ENCODE measurements at regions not wholly inside any gene's neighbourhood (a gene's known extent, or its start where the extent isn't known, plus 50 kb on each side); places are given as distances from the start of the nearest gene placed in this dataset.
A peak's percentile ranks its signal among the peaks of the same experiment; 100 is the strongest.

GRCh38 chr1:102535829-102536505 lies 539.2 kb upstream of the OLFM3 start:
- no peaks in the 10 kb centered on the region for H3K36me3 ChIP-seq (ENCODE audit: control insufficient read depth in 2 of 3, insufficient read depth in 3 of 3, low read length in 3 of 3)
- no peaks in the 10 kb centered on the region for H3K27me3 ChIP-seq (ENCODE audit: control insufficient read depth, insufficient read depth, low read length)
- H3K9me3 ChIP-seq (ENCODE audit: control insufficient read depth in 2 of 3, insufficient read depth in 1 of 3, low read length in 3 of 3) = no peaks in the 10 kb centered on the region
- no peak overlapping the region for H3K4me3 ChIP-seq (ENCODE audit: low read length in 3 of 3)
- no peak for TF ChIP-seq CTCF (IDR thresholded peaks at IDR 0.05; ENCODE audit: borderline replicate concordance, extremely low read depth, insufficient read depth)
- intact Hi-C loops (cut with DNase I) = no loop called here
- no peaks in the 10 kb centered on the region for H3K4me1 ChIP-seq (ENCODE audit: control insufficient read depth in 2 of 3, insufficient read depth in 2 of 3, low read depth in 1 of 3, low read length in 3 of 3)
- H3K27ac ChIP-seq (ENCODE audit: low read depth in 2 of 2, low read length in 2 of 2) = no peak overlapping the region
- no peak for FAIRE-seq
- DNase-seq = no peak
- no peak overlapping the region for H3K9ac ChIP-seq (ENCODE audit: low read length in 3 of 3)

- Histone ChIP-seq H3K9ac (ENCODE audit: low read length in 3 of 3) (no peak overlapping the region), H3K36me3 (ENCODE audit: control insufficient read depth in 2 of 3, insufficient read depth in 3 of 3, low read length in 3 of 3) (no peaks in the 10 kb centered on the region), H3K4me1 (ENCODE audit: control insufficient read depth in 2 of 3, insufficient read depth in 2 of 3, low read depth in 1 of 3, low read length in 3 of 3) (no peaks in the 10 kb centered on the region), H3K4me3 (ENCODE audit: low read length in 3 of 3) (no peak overlapping the region), H3K27ac (ENCODE audit: low read depth in 2 of 2, low read length in 2 of 2) (no peak overlapping the region), H3K9me3 (ENCODE audit: control insufficient read depth in 2 of 3, insufficient read depth in 1 of 3, low read length in 3 of 3) (no peaks in the 10 kb centered on the region), H3K27me3 (ENCODE audit: control insufficient read depth, insufficient read depth, low read length) (no peaks in the 10 kb centered on the region)
- intact Hi-C loops (cut with DNase I) = no loop called here
- FAIRE-seq (no peak), DNase-seq (no peak)
- no peak for TF ChIP-seq CTCF (IDR thresholded peaks at IDR 0.05; ENCODE audit: borderline replicate concordance, extremely low read depth, insufficient read depth)
Observed at GRCh38 chr1:102531036-102531435, 534.3 kb upstream of the OLFM3 start.

- Histone ChIP-seq H3K4me3 (ENCODE audit: low read length in 3 of 3) (no peak overlapping the region), H3K4me1 (ENCODE audit: control insufficient read depth in 2 of 3, insufficient read depth in 2 of 3, low read depth in 1 of 3, low read length in 3 of 3) (no peaks in the 10 kb centered on the region), H3K27ac (ENCODE audit: low read depth in 2 of 2, low read length in 2 of 2) (no peak overlapping the region), H3K36me3 (ENCODE audit: control insufficient read depth in 2 of 3, insufficient read depth in 3 of 3, low read length in 3 of 3) (no peaks in the 10 kb centered on the region), H3K9me3 (ENCODE audit: control insufficient read depth in 2 of 3, insufficient read depth in 1 of 3, low read length in 3 of 3) (no peaks in the 10 kb centered on the region), H3K27me3 (ENCODE audit: control insufficient read depth, insufficient read depth, low read length) (no peaks in the 10 kb centered on the region), H3K9ac (ENCODE audit: low read length in 3 of 3) (no peak overlapping the region)
- FAIRE-seq = no peak
- TF ChIP-seq CTCF (IDR thresholded peaks at IDR 0.05; ENCODE audit: borderline replicate concordance, extremely low read depth, insufficient read depth) = no peak
- intact Hi-C loops (cut with DNase I) = no loop called here
- no peak for DNase-seq
Observed at GRCh38 chr1:102529446-102529845, 532.7 kb upstream of the OLFM3 start.

- Histone ChIP-seq H3K9me3 (ENCODE audit: control insufficient read depth in 2 of 3, insufficient read depth in 1 of 3, low read length in 3 of 3) (peaks cover 0 to 7% (median 2%) of the 10 kb centered on the region in 3 donors), H3K4me3 (ENCODE audit: low read length in 3 of 3) (no peak overlapping the region), H3K36me3 (ENCODE audit: control insufficient read depth in 2 of 3, insufficient read depth in 3 of 3, low read length in 3 of 3) (no peaks in the 10 kb centered on the region), H3K4me1 (ENCODE audit: control insufficient read depth in 2 of 3, insufficient read depth in 2 of 3, low read depth in 1 of 3, low read length in 3 of 3) (no peaks in the 10 kb centered on the region), H3K27ac (ENCODE audit: low read depth in 2 of 2, low read length in 2 of 2) (no peak overlapping the region), H3K27me3 (ENCODE audit: control insufficient read depth, insufficient read depth, low read length) (no peaks in the 10 kb centered on the region), H3K9ac (ENCODE audit: low read length in 3 of 3) (no peak overlapping the region)
- DNase-seq (peak in 2 of 5 donors; percentile 2 to 7), FAIRE-seq (no peak)
- intact Hi-C loops (cut with DNase I) = no loop called here
- no peak for TF ChIP-seq CTCF (IDR thresholded peaks at IDR 0.05; ENCODE audit: borderline replicate concordance, extremely low read depth, insufficient read depth)
Observed at GRCh38 chr1:102500758-102501157, 504.0 kb upstream of the OLFM3 start.
